Vagina (tissue), 2 donors: ENCODE measurements at regions not wholly inside any gene's neighbourhood (a gene's known extent, or its start where the extent isn't known, plus 50 kb on each side); places are given as distances from the start of the nearest gene placed in this dataset.

Experiments used
- CTCF ChIP-seq, 3 experiments: fragments of 450-650 bp in 2 of 3; fragments of 200-600 bp in 1 of 3; sonication (generic) in 1 of 3; IDR thresholded peaks; one replicate each; pipeline ENCODE4 v1.5.1; 2017 to 2019; ENCODE audit warnings: antibody characterized with exemption in 3 of 3, mild to moderate bottlenecking in 2 of 3, moderate library complexity in 2 of 3
- POLR2A ChIP-seq, 2 donors: fragments of 450-650 bp; IDR thresholded peaks; one replicate each; pipeline ENCODE4 v1.6.1; 2017; ENCODE audit warnings: antibody characterized with exemption in 2 of 2, mild to moderate bottlenecking in 2 of 2, moderate library complexity in 2 of 2
- POLR2AphosphoS5 ChIP-seq, 2 donors: sonication (generic); formaldehyde crosslinking; IDR thresholded peaks; one replicate each; pipeline ENCODE4 v1.9.0; 2017; ENCODE audit warnings: antibody characterized with exemption in 2 of 2, mild to moderate bottlenecking in 2 of 2, low read depth in 1 of 2; ENCODE audit not compliant: insufficient read depth in 1 of 2

GRCh38 chr13:67318860-67319259 is 88.7 kb upstream of the PCDH9 start:
- TF ChIP-seq CTCF (IDR thresholded peaks at IDR 0.05) (no peak), POLR2AphosphoS5 (IDR thresholded peaks at IDR 0.05; ENCODE audit: insufficient read depth in 1 of 2, low read depth in 1 of 2) (no peak), POLR2A (IDR thresholded peaks at IDR 0.05) (no peak)
